ENCODE measurements at regions not wholly inside any gene's neighbourhood (a gene's known extent, or its start where the extent isn't known, plus 50 kb on each side); places are given as distances from the start of the nearest gene placed in this dataset.

GRCh38 chr2:71891155-71891554, 256.5 kb downstream of the CYP26B1 start:
- no peak for TF ChIP-seq GATA3 (IDR thresholded peaks at IDR 0.05; ENCODE audit: low read depth, low read length)
- no peak for TF ChIP-seq GATA2 (IDR thresholded peaks at IDR 0.05; ENCODE audit: low read depth, low read length)
